Lower leg skin (tissue), 3 donors: ENCODE measurements at regions not wholly inside any gene's neighbourhood (a gene's known extent, or its start where the extent isn't known, plus 50 kb on each side); places are given as distances from the start of the nearest gene placed in this dataset.

Experiments used
- CTCF ChIP-seq, 3 donors: fragments of 450-650 bp; IDR thresholded peaks; one replicate each; pipeline ENCODE4 v1.5.1; 2016; ENCODE audit warnings: antibody characterized with exemption in 3 of 3, mild to moderate bottlenecking in 3 of 3, moderate library complexity in 2 of 3
- POLR2A ChIP-seq, 2 donors: fragments of 450-650 bp; IDR thresholded peaks; one replicate each; pipeline ENCODE4 v1.6.1; 2016 to 2017; ENCODE audit warnings: antibody characterized with exemption in 2 of 2, mild to moderate bottlenecking in 1 of 2, moderate library complexity in 1 of 2

- TF ChIP-seq CTCF (IDR thresholded peaks at IDR 0.05): no peak
- TF ChIP-seq POLR2A (IDR thresholded peaks at IDR 0.05): no peak
Measured at GRCh38 chr1:229810961-229811360, 184.9 kb downstream of the URB2 start.
